H1 (cell line): ENCODE measurements at regions not wholly inside any gene's neighbourhood (a gene's known extent, or its start where the extent isn't known, plus 50 kb on each side); places are given as distances from the start of the nearest gene placed in this dataset.

ENCODE experiments used
- CTCF ChIA-PET: fragments of 300-600 bp; sonication (Branson Sonifier 250); formaldehyde crosslinking; loops from one replicate; lab custom pipeline; 2021; ENCODE audit not compliant: partially characterized antibody; lab: Charles Lee
- POLR2A ChIA-PET: fragments of 300-600 bp; sonication (Branson Sonifier 250); formaldehyde crosslinking; loops from one replicate; lab custom pipeline; 2021; ENCODE audit warnings: inconsistent platforms; ENCODE audit not compliant: partially characterized antibody; lab: Charles Lee
- DNase-seq, 2 experiments: peaks; one replicate each; pipeline versions ENCODE4 v3.0.0 to v3.0.0-alpha.2; 2010 to 2022; ENCODE audit warnings: low spot score in 2 of 2, low read depth in 1 of 2, mixed read lengths in 1 of 2
- FAIRE-seq: peaks from 2 replicates; lab custom pipeline; 2011; peaks lifted over from hg19 to GRCh38; lab: Jason Lieb, UNC
- H2AFZ ChIP-seq: 2 replicates; pipeline ENCODE4 v1.8.1; 2012; ENCODE audit warnings: low read length, inconsistent platforms
- H2AK5ac ChIP-seq: 2 replicates; pipeline ENCODE4 v1.6.1; 2013; ENCODE audit warnings: low read depth, low read length
- H2BK120ac ChIP-seq: replicated peaks from 2 replicates; pipeline ENCODE3; 2013; ENCODE audit warnings: low read depth, low read length, inconsistent platforms
- H2BK12ac ChIP-seq: 2 replicates; pipeline ENCODE4 v1.6.1; 2013; ENCODE audit warnings: low read depth, low read length
- H2BK15ac ChIP-seq: 2 replicates; pipeline ENCODE4 v1.6.1; 2013; ENCODE audit warnings: low read length
- H2BK20ac ChIP-seq: 2 replicates; pipeline ENCODE4 v1.6.1; 2013; ENCODE audit warnings: low read length
- H2BK5ac ChIP-seq: 2 replicates; pipeline ENCODE4 v1.6.1; 2013; ENCODE audit warnings: low read depth, low read length
- H3K14ac ChIP-seq: 2 replicates; pipeline ENCODE4 v1.6.1; 2013; ENCODE audit warnings: inconsistent platforms; ENCODE audit not compliant: insufficient read length
- H3K18ac ChIP-seq: 2 replicates; pipeline ENCODE4 v1.6.1; 2013; ENCODE audit warnings: low read length; ENCODE audit errors: extremely low read depth
- H3K23ac ChIP-seq: 2 replicates; pipeline ENCODE4 v1.6.1; 2013; ENCODE audit warnings: inconsistent platforms; ENCODE audit not compliant: insufficient read length
- H3K23me2 ChIP-seq: 2 replicates; pipeline ENCODE4 v1.6.1; 2013; ENCODE audit warnings: low read depth, low read length
- H3K27ac ChIP-seq: 2 replicates; pipeline ENCODE4 v1.6.1; 2011; ENCODE audit warnings: low read depth, low read length, inconsistent platforms
- H3K27me3 ChIP-seq, 4 experiments: replicated peaks in 1 of 4; 1 replicate in 1 of 4; 2 replicates in 3 of 4; pipeline versions ENCODE4 v1.6.1 to v1.8.1; 2011 to 2013; ENCODE audit warnings: low read length in 3 of 4, mild to moderate bottlenecking in 3 of 4, inconsistent platforms in 2 of 4, mixed read lengths in 2 of 4, moderate library complexity in 1 of 4; ENCODE audit not compliant: control insufficient read depth in 3 of 4, insufficient read depth in 3 of 4; ENCODE audit errors: extremely low read depth in 1 of 4
- H3K36me3 ChIP-seq, 4 experiments: 2 replicates each; pipeline versions ENCODE4 v1.6.1 to v1.8.1; 2011 to 2013; ENCODE audit warnings: mild to moderate bottlenecking in 4 of 4, low read length in 3 of 4, moderate library complexity in 2 of 4, control low read depth in 1 of 4, inconsistent platforms in 1 of 4; ENCODE audit not compliant: insufficient read depth in 4 of 4, control insufficient read depth in 2 of 4
- H3K4ac ChIP-seq: replicated peaks from 2 replicates; pipeline ENCODE3; 2013; ENCODE audit warnings: low read length, low read depth, mixed read lengths, inconsistent platforms; ENCODE audit not compliant: insufficient read length
- H3K4me1 ChIP-seq, 4 experiments: replicated peaks in 1 of 4; 1 replicate in 1 of 4; 2 replicates in 3 of 4; pipeline versions ENCODE4 v1.6.1 to v1.8.1; 2011 to 2013; ENCODE audit warnings: low read length in 3 of 4, inconsistent platforms in 2 of 4, mixed read lengths in 1 of 4; ENCODE audit not compliant: insufficient read depth in 4 of 4, control insufficient read depth in 3 of 4
- H3K4me2 ChIP-seq, 2 experiments: 2 replicates each; pipeline versions ENCODE4 v1.6.1 to v1.8.1; 2011 to 2013; ENCODE audit warnings: low read depth in 2 of 2, low read length in 2 of 2, control low read depth in 1 of 2, inconsistent platforms in 1 of 2, mild to moderate bottlenecking in 1 of 2; ENCODE audit not compliant: insufficient read depth in 1 of 2
- H3K4me3 ChIP-seq, 4 experiments: fragments of 200-600, 300-600 bp in 1 of 4; sonication (generic), shearing (Covaris generic), sonication (Bioruptor Twin) in 1 of 4; 2 replicates each; pipeline versions ENCODE4 v1.5.1 to v1.8.1; 2011 to 2016; ENCODE audit warnings: low read length in 4 of 4, low read depth in 3 of 4, control low read depth in 2 of 4, inconsistent platforms in 2 of 4, mild to moderate bottlenecking in 2 of 4, mixed read lengths in 1 of 4, moderate library complexity in 1 of 4; ENCODE audit not compliant: insufficient read depth in 2 of 4; ENCODE audit errors: extremely low read depth in 1 of 4
- H3K56ac ChIP-seq: replicated peaks from 2 replicates; pipeline ENCODE3; 2013; ENCODE audit warnings: low read depth, mild to moderate bottlenecking, mixed read lengths, low read length, inconsistent platforms; ENCODE audit not compliant: insufficient read length
- H3K79me1 ChIP-seq: 2 replicates; pipeline ENCODE4 v1.6.1; 2013; ENCODE audit warnings: low read depth, low read length, control low read depth
- H3K79me2 ChIP-seq, 2 experiments: 2 replicates each; pipeline versions ENCODE4 v1.6.1 to v1.8.1; 2012 to 2013; ENCODE audit warnings: low read length in 2 of 2, mild to moderate bottlenecking in 2 of 2, inconsistent platforms in 1 of 2; ENCODE audit not compliant: insufficient read depth in 2 of 2, control insufficient read depth in 1 of 2
- H3K9ac ChIP-seq, 4 experiments: replicated peaks in 1 of 4; 1 replicate in 1 of 4; 2 replicates in 3 of 4; pipeline versions ENCODE4 v1.6.1 to v1.8.1; 2011 to 2013; ENCODE audit warnings: low read depth in 3 of 4, low read length in 3 of 4, control low read depth in 2 of 4, mild to moderate bottlenecking in 2 of 4, moderate library complexity in 2 of 4, inconsistent platforms in 1 of 4; ENCODE audit errors: extremely low read depth in 1 of 4
- H3K9me3 ChIP-seq, 2 experiments: 2 replicates each; pipeline versions ENCODE4 v1.6.1 to v1.8.1; 2012 to 2013; ENCODE audit warnings: mild to moderate bottlenecking in 2 of 2, moderate library complexity in 2 of 2, control low read depth in 1 of 2, inconsistent platforms in 1 of 2, low read depth in 1 of 2, low read length in 1 of 2, mixed read lengths in 1 of 2; ENCODE audit not compliant: insufficient read depth in 2 of 2
- H4K20me1 ChIP-seq, 2 experiments: replicated peaks in 1 of 2; 2 replicates each; pipeline versions ENCODE3 to v1.8.1; 2011 to 2013; ENCODE audit warnings: inconsistent platforms in 2 of 2, low read length in 2 of 2, mild to moderate bottlenecking in 1 of 2; ENCODE audit not compliant: insufficient read depth in 2 of 2, control insufficient read depth in 1 of 2
- H4K5ac ChIP-seq: 2 replicates; pipeline ENCODE4 v1.6.1; 2013; ENCODE audit warnings: low read length, low read depth, mixed read lengths, inconsistent platforms; ENCODE audit not compliant: insufficient read length
- H4K8ac ChIP-seq: 2 replicates; pipeline ENCODE4 v1.8.0; 2013; ENCODE audit warnings: mild to moderate bottlenecking, moderate library complexity, low read length, inconsistent platforms; ENCODE audit not compliant: insufficient read depth; ENCODE audit errors: extremely low read depth
- H4K91ac ChIP-seq: replicated peaks from 2 replicates; pipeline ENCODE3; 2013; ENCODE audit warnings: low read length, mixed read lengths, inconsistent platforms; ENCODE audit not compliant: insufficient read length
- CBX5 ChIP-seq: fragments of 300-800, 300-1000 bp; sonication (generic); IDR thresholded peaks from 2 replicates; pipeline ENCODE4 v1.7.1; 2016; ENCODE audit warnings: antibody characterized with exemption, low read length, low read depth
- CBX8 ChIP-seq: fragments of 300-800, 300-1000 bp; sonication (generic); IDR thresholded peaks from 2 replicates; pipeline ENCODE4 v1.7.1; 2016; ENCODE audit warnings: low read depth, low read length, borderline replicate concordance
- CREB1 ChIP-seq: IDR thresholded peaks from 2 replicates; pipeline ENCODE4 v1.6.1; 2012; ENCODE audit warnings: inconsistent platforms
- HDAC2 ChIP-seq, 2 experiments: fragments of 300-600 bp in 1 of 2; sonication (generic) in 1 of 2; IDR thresholded peaks; 2 replicates each; pipeline ENCODE4 v1.6.1; 2011 to 2012; ENCODE audit warnings: low read depth in 2 of 2, low read length in 2 of 2, mild to moderate bottlenecking in 2 of 2, moderate library complexity in 2 of 2, borderline replicate concordance in 1 of 2, inconsistent platforms in 1 of 2
- JUND ChIP-seq: IDR thresholded peaks from 2 replicates; pipeline ENCODE4 v1.6.1; 2011; ENCODE audit warnings: mild to moderate bottlenecking, improper control_type of control experiment, low read length
- RAD21 ChIP-seq, 2 experiments: IDR thresholded peaks in 1 of 2; conservative IDR thresholded peaks in 1 of 2; 2 replicates each; pipeline ENCODE4 v1.6.1; 2011; ENCODE audit warnings: low read depth in 2 of 2, low read length in 2 of 2, improper control_type of control experiment in 1 of 2, inconsistent platforms in 1 of 2, mild to moderate bottlenecking in 1 of 2, moderate library complexity in 1 of 2
- SIX5 ChIP-seq: IDR thresholded peaks from 2 replicates; pipeline ENCODE4 v1.6.1; 2011; ENCODE audit warnings: mild to moderate bottlenecking, low read depth, low read length
- TAF7 ChIP-seq: optimal IDR thresholded peaks from 2 replicates; pipeline ENCODE3; 2011; ENCODE audit warnings: low read depth, mild to moderate bottlenecking, inconsistent platforms, low read length, moderate library complexity, borderline replicate concordance
- ZNF274 ChIP-seq: IDR thresholded peaks from 2 replicates; pipeline ENCODE4 v1.7.0; 2012; ENCODE audit warnings: low read length, borderline replicate concordance; ENCODE audit errors: extremely low read depth

DNA sequence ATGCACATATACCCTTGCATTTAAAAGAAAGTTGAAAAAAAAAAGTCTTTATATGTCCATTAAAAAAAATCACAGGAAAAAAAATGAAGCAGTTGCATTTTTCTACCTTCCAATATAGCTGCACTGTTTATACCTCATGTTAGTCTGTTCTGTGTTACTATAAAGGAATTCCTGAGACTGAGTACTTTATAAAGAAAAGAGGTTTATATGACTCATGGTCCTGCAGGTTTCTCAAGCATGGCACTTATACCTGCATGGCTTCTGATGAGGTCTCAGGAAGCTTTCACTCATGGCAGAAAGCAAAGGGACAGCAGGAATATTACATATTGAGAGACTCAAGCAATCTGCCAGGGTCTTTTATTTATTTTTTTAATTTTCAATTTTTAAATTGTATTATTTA, 277.2 kb upstream of the BCHE start:
- Histone ChIP-seq H3K9ac (no peak overlapping the region), H3K4me2 (no peak overlapping the region), H2BK5ac (no peak overlapping the region), H3K79me2 (no peaks in the 10 kb centered on the region), H3K36me3 (no peaks in the 10 kb centered on the region), H4K20me1 (no peaks in the 10 kb centered on the region), H3K18ac (no peak overlapping the region), H2AFZ (no peak overlapping the region), H4K8ac (no peak overlapping the region), H3K79me1 (no peaks in the 10 kb centered on the region), H2BK120ac (no peak overlapping the region), H3K23me2 (no peaks in the 10 kb centered on the region), H3K4me1 (no peaks in the 10 kb centered on the region), H4K5ac (no peak overlapping the region), H2AK5ac (no peak overlapping the region), H3K27me3 (no peaks in the 10 kb centered on the region), H3K9me3 (0 out of 4 replicates have a peak, but pooled peaks cover 0 to 3% of the 10 kb centered on the region in 2 experiments), H3K27ac (no peak overlapping the region), H2BK15ac (no peak overlapping the region), H4K91ac (no peak overlapping the region), H3K56ac (no peak overlapping the region), H3K23ac (no peak overlapping the region), H2BK12ac (no peak overlapping the region), H2BK20ac (no peak overlapping the region), H3K4me3 (no peak overlapping the region), H3K4ac (no peak overlapping the region), H3K14ac (no peak overlapping the region)
- no peak for TF ChIP-seq TAF7
- no peak for TF ChIP-seq CREB1
- no peak for TF ChIP-seq SIX5
- TF ChIP-seq CBX8, result no peak
- TF ChIP-seq ZNF274, result no peak
- TF ChIP-seq JUND, result no peak
- TF ChIP-seq CBX5, result no peak
- no peak for TF ChIP-seq HDAC2 (IDR thresholded peaks at IDR 0.05; ENCODE audit: borderline replicate concordance in 1 of 2, low read depth in 2 of 2, low read length in 2 of 2)
- no peak for TF ChIP-seq RAD21 (IDR thresholded peaks at IDR 0.05 in 1 of 2, conservative IDR thresholded peaks at IDR 0.05 in 1 of 2; ENCODE audit: low read depth in 2 of 2, low read length in 2 of 2)
- FAIRE-seq, result no peak
- no peak for DNase-seq
- ChIA-PET POLR2A (no interaction called here), CTCF (no interaction called here)
